Stromal cell of bone marrow (primary cell): ENCODE measurements at regions not wholly inside any gene's neighbourhood (a gene's known extent, or its start where the extent isn't known, plus 50 kb on each side); places are given as distances from the start of the nearest gene placed in this dataset.

Experiments
- DNase-seq: peaks from one replicate; pipeline ENCODE4 v3.0.0-alpha.2; 2012; ENCODE audit warnings: low read depth

DNA sequence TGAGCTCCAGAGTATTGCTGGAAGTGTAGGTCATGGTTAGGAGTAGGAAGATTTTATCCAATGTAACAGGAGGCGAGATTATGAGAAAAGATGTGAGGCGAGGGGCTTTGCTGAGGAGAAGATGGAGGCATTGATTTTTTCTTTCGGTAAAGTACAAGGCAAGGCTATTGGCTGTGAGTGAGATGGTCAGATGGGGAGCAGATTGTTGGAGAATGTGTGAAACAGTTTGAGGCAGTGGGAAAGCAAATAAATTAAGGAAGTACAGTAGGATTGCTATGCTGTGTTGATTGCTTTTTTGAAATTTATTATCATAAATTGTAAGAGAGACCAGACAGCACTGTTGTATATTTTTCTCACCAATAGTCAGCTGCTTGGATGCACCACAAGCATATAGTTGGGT is 173.3 kb downstream of the KCNE4 start:
- DNase-seq = no peak

DNA sequence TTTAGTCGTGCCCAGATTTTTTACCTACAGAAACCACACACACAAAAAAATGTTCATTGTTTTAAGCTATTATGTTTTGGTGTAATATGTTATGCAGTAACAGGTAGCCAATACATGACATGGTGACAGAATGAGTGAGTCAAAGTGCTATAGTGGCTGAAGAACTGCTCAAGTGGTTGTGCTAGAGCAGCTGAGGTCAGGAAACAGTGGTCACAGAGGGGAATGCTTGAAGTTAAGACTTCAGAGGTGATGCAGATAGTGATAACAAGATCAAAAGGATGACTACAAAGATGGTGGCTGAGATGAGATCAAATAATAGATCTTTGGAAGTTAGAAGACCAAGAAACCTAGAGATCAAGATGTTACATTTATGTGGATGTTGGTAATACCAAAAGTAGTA is 174.3 kb downstream of the KCNE4 start:
- DNase-seq = no peak

DNA sequence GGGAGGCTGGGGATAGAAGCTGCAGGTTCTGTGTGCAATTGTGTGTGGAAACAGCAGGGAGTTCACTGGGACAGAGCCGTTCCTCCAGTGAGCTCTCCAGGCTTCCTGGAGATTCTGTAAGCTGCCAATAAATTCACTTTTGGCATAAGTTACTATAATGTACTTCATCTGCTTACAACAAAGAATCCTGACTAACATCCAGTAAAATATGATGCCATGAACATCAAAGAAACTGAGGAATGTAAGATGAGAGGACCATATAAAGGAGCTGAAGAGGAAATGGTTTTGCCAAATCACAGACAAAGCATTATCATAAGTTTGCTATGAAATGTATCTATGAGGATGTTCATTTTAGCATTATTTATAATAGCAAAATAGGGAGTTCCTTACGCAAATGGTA is 175.3 kb downstream of the KCNE4 start:
- DNase-seq = no peak

GRCh38 chr2:223228871-223229270 is 176.9 kb downstream of the KCNE4 start:
- no peak for DNase-seq

GRCh38 chr2:223230352-223230751 is 178.4 kb downstream of the KCNE4 start:
- DNase-seq = no peak

GRCh38 chr2:223232285-223232684 is 180.3 kb downstream of the KCNE4 start:
- no peak for DNase-seq

DNA sequence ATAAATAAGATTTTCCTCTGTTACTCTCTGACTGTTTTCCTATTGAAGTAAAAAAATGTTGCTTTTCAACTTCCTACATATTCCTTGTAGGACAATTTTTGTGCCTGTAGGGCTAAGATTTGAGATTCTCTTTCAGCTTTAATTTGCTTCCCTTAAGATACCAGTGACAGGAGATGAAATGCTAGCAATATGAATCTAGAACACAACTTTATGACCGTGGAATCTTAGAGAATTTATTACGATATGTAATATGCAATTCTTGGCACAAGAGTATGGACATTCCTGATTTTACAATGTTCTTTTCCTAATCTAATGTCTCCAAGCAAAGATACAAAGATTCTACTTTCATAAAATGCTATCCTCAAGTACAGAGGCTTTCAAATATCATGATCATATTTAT is 180.9 kb downstream of the KCNE4 start:
- DNase-seq = no peak

DNA sequence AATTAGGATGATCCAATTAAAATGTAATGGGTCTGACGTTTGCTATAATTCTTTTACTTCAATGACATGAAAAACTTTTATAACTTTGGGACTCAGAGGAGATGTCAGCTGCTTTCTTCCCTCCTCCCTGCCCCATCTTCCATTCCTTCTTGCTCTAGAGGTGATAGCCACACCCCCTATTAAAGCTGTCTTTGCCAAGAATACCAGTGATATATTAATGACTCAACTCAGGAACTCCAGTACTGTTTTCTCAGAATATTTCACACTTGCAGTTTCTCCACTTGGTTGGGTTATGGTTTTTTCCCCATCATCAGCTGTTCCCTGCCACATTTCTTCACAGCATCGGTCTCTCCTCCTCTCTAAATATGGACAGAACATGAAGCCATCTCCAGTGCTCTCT is 184.0 kb downstream of the KCNE4 start:
- peak; percentile 7 for DNase-seq

- no peak for DNase-seq
These were observed 186.3 kb downstream of the KCNE4 start for GRCh38 chr2:223238301-223238700.

- no peak for DNase-seq
These were observed 191.2 kb downstream of the KCNE4 start for GRCh38 chr2:223243233-223243632.

- peak; percentile 37 for DNase-seq
These were observed 195.1 kb downstream of the KCNE4 start for GRCh38 chr2:223247136-223247535.

DNA sequence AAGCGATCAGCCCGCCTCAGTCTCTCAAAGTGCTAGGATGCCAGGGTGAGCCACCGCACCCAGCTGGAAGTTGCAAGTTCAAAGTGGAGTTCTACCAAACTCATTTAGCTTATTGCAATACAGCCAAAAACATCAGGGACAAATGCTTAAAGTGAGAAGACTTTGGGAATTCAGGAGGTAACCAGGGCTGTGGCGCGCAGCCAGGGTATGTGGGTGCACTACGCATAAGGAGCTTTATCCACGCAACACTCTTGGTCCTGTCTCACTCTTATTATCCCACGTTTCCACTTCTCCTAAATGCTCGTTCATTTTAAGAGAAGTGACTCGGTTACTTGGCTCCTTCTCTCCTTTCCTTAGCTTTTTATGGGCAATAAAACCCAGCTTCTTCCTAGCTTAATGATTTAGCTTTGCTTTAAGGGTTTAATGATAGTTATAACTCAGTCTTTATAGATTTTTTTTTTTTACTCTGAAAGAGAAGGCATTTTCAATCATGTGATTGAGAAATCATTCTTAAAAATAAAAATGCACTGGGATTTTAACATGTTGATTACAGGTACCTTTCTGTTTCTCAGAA is 199.8 kb downstream of the KCNE4 start:
- no peak for DNase-seq

- DNase-seq = no peak
These were observed 208.7 kb downstream of the KCNE4 start for GRCh38 chr2:223260681-223261080.

- DNase-seq = no peak
These were observed 211.0 kb downstream of the KCNE4 start for GRCh38 chr2:223262946-223263345.

DNA sequence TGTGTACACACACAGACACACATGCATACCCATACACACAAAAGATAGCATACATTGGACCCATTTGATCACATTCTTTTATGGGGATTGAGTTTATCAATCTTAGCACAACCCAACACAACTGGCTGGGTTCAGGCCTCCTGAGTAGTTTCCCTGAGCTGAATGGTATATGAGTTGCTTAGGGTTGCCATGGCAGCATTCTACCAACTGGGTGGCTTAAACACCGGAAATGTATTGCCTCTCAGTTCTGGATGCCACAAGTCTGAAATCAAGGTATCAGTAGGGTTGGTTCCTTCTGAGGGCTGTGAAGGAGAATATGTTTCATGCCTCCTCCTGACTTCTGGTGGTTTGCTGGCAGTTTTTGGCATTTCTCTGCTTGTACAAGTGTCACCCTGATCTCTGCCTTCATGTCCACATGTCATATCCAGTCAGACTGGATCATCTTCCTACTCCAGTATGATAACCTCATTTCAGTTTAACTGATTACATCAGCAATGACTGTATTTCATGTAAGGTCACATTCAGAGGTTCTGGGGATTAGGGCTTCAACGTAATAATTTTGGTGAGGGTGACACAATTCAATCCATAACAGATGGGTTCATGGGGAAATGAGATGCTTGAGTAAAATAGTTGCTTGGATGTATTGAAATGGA is 212.7 kb downstream of the KCNE4 start:
- no peak for DNase-seq

DNA sequence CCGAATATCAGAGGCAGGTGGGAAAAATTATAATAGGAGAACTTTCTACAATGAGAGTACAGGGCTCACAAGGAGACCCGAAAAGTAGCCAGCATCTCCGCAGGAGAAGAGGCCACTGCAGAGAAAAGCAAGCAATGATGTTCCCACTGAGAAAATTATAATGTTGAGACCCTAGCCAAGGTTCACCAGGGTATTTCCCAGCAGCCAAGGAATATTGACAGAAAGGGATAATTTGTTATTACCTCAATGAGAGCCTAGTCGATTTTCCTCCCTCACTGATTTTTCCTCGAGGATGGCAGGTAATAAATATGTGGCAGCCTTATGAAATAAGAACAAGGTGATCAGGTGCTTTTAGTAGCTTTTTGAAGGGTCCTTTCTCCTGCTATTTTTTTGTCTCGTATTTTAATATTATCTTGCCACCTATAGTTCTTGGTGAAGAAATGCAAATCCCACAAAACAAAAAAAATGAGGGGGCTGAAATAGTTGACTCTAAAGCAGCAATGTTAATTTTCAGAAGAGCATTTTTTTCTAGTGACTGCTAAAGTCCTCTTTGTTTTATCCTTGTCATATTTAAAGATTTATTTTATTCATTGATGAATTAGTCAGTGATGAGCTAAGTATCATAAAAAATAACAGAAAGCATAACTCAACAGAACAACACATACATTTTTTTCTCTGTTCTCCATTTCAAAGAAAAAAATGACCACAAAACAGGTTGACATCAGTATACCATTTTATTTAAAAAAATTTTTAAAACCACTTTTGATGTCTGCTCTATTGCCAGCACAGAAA is 215.4 kb downstream of the KCNE4 start:
- DNase-seq = no peak

DNA sequence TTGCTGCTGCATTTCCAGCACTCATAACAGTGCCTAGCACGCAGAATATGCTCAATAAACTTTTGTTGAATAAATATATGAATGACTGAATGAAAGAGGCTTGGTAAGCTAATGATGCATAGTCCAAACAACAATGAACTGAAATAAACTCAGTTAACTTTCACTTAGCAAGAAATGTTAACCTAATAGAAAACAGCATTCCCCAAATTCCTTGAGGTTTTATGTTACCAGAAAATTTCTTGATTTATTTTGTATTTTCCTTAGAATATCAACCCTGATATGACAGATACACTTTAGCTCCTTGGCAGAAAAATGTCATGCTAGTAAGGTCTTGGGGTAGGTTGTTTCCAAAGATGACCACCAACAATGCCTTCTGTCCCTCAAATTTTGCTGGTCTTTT is 217.4 kb downstream of the KCNE4 start:
- DNase-seq = no peak

DNA sequence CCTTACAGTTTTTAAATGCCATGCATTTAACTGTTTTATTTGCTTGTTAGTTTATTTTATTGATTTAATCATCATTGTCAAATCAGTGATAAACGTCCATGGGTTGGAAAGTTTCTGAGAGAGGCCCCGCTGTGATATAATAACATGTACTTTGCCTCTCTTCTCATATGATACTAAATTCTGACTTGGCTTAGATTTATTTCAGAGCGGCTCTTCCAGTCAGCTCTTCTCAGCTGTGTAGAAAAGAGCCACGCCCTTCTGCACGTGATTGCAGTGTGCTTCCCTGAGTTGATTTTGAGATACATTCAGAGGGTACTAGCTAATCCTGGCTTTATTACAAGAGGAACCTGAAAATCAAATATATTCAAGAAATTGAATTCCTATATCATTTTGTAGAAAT is 218.6 kb downstream of the KCNE4 start:
- no peak for DNase-seq

GRCh38 chr2:223273995-223274394 is 222.0 kb downstream of the KCNE4 start:
- DNase-seq = no peak

- no peak for DNase-seq
These were observed 230.2 kb downstream of the KCNE4 start for GRCh38 chr2:223282221-223282620.

GRCh38 chr2:223283329-223283728 is 231.3 kb downstream of the KCNE4 start:
- DNase-seq = no peak

DNA sequence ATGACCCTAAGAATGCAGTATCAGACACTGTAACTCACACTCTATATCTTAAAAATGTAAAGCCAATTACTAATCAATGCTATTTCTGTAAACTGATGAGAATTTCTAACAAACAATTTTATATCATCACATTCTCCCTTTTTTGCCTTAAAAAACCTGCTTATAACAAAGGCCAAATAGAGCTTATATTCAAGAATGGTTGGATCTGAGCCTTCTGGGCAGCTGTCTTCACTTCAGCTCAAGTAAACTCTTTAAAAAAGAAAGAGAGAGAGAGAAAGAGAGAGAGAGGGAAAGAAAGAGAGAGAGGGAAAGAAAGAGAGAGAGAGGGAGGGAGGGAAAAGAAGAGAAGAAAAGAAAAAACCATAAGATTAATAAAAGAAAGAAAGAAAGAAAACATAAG is 231.8 kb downstream of the KCNE4 start:
- DNase-seq = no peak
